Left cardiac atrium (tissue), 4 donors: ENCODE measurements at regions not wholly inside any gene's neighbourhood (a gene's known extent, or its start where the extent isn't known, plus 50 kb on each side); places are given as distances from the start of the nearest gene placed in this dataset.
A peak's percentile ranks its signal among the peaks of the same experiment; 100 is the strongest.

ENCODE experiments used
- ATAC-seq, 2 donors: fragments of 200-7000 bp; cut with Tn5 transposase; one replicate each; pipeline ENCODE4 v1.9.1; 2020; ENCODE audit warnings: mild to moderate bottlenecking in 2 of 2, moderate library complexity in 2 of 2
- DNase-seq: peaks from one replicate; pipeline ENCODE4 v3.0.0-alpha.2; 2020
- intact Hi-C, 2 donors: fragments of 100-400 bp; cut with DNase I; formaldehyde crosslinking; loops; one replicate each; pipeline versions ENCODE4 v1.14.1 to v1.15.1; 2022 to 2023
- donor health status: DM: no; HTN: yes; CAD: no.
- donor health status: DM: no; HTN: yes; CAD: no; lungs with severe emphysema.
- donor health status: DM: yes; HTN: yes; CAD: no.
- donor health status: Dilated cardiomyopathy.

DNA sequence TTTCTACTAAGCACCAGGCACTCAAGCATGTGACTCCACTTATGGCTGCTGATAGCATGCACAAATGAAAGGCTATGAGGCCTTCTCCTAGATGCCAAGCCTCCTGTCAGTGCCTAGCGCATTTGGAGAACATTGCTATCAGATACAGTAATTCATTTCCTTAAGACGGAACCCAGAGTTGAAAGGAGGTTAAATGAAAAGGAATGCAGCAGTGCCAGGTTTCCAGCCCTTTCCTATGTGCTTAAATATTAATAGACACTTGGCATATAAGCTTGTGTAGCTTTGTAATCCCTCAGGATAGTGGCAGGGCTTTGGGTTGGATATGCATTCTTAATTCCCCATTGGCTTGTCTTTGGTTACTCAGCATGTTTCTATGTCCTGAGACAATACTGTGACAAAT is 140.1 kb upstream of the FRY start:
- DNase-seq (no peak), ATAC-seq (peak; percentile 32 to 48)
- intact Hi-C loops: no loop called here

DNA sequence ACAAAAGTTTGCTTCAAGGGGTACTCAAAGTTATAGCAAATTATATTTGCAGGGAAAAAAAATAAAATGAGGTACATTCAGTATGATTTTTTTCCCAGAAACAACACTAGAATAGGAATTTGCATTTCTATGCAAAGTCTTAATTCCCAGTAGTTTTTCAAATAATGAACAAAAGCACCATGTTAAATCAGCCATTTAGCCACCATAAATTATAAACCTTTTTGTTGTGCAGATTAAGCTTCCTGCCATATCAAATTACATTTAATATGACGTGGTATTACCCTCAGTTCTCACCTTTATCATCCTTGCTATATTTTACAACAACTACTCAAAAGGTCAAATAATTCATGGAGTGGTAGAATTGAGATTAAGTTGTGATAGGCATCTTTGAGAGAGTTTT is 136.6 kb upstream of the FRY start:
- intact Hi-C loops: loop anchor here in 1 of 2 donors (5.0 kb wide), 1 partner anchor 48 kb away; no protein-coding TSS in a partner anchor
- DNase-seq (no peak), ATAC-seq (no peak)

DNA sequence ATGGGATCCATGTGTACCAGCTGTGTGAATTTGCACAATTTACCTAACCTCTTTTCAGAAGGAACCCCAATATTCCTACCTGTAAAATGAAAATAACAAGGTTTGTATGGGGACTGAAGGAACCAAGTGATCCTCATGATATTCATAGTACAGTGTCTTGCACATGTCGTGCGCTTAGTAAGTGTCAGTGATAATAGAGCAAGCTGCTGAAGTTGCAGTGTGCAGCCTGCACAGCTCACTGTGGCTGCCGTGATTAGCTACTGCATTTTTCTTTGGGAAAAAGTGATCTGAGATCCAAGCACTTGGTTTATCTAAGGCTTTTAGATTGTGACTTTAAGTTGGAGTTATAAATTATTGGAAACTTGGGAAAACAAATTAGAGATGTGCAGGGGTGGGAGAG is 135.9 kb upstream of the FRY start:
- DNase-seq (no peak), ATAC-seq (peak; percentile 36 to 60)
- intact Hi-C loops: loop anchor here in 1 of 2 donors (5.0 kb wide), 1 partner anchor 48 kb away; no protein-coding TSS in a partner anchor

DNA sequence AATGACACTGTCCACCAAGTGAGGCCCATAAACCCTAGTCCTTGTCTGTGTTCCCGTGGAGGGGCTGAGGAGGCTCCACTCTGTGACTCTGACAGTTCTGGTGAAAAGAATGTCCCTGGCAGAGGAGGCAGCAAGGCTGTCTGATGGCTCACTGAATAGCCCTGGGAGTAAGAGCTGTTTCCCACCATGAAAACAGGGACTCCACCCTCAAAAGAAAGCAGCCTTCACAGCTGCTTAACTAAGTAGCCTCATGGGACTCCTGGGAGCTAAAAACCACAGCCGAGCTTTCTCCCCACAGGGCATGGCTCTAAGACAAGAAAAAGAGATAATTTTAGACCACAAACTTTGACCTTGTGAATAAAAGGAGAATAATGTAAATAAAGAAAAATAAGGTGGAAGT is 135.1 kb upstream of the FRY start:
- DNase-seq: peak; percentile 34
- peak; percentile 83 to 86 for ATAC-seq
- intact Hi-C loops: loop anchor here in 1 of 2 donors (5.0 kb wide), 1 partner anchor 49 kb away; no protein-coding TSS in a partner anchor

DNA sequence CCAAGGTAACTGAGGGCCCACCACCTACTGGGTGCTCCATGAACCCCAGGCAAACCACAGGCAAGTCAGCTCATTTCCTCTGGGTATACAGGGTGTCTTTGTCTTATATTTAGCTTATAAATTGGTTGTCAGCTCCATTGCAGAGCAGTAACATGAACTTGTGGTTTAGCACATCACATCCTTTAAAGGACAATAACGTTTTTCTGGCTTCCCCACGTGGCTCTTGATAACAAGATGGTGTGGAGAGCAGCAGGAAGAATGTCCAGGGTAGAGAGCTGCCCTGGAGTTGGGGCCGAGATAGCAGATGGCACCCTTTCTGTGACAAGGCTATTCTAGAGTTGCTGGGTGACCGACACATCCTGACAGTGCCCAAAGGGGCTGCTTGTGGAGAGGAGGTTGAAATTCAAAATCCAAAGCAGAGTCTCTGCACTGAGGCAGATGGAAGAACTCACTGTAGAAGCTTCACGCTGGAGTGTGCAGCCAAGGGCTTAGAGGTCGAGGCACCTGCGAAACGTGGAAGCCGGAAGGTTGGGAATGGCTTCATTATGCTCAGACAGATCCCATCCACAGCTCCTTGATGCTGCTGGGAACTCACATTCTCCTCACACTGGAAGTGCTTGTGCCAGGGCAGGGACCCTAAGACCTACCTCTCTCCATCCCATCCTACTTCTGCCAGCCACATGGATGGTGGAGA is 133.0 kb upstream of the FRY start:
- no peak for DNase-seq
- intact Hi-C loops: loop anchor here in 1 of 2 donors (5.0 kb wide), 1 partner anchor 51 kb away; no protein-coding TSS in a partner anchor

GRCh38 chr13:31901985-31902384 is 129.6 kb upstream of the FRY start:
- DNase-seq (no peak), ATAC-seq (no peak)
- intact Hi-C loops: no loop called here

More for the DNA sequence above, 133.0 kb upstream of the FRY start:
- peak in 1 of 2 donors; percentile 38 for ATAC-seq

DNA sequence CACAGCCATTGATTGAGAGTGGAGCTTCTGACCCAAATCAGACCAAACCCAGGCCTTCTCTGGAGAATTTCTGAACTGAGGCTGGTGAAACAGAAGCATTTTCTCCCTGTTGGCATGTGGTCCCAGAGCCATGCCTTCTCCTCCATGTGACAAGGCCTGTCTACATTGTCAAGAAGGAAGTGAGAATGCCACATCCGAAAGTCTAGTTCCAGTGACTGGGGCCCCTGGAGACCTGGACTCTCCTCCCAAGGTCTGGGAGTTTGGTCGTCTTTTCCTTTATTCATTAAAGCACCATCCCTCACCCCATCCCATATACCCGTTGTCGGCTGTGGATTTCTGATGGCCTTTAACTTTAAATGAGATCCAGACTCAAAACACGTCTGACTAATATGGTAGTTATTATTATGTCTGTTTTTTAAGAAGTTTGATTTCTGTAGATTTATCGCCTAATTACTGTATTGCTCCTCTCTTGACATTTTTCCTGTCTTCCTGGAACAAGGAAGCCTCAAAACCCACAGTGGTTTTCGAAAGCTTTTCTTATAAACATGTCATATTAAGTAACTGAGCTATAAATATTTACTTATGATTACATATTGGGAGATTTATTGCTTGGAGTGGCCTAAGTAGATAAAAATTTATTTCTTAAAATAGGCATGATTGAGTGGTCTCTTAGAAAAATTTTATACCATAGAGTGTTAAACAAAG is 128.3 kb upstream of the FRY start:
- intact Hi-C loops: no loop called here
- ATAC-seq (no peak), DNase-seq (no peak)

- DNase-seq (no peak), ATAC-seq (no peak)
- intact Hi-C loops: no loop called here
Measured at GRCh38 chr13:31904941-31905824, 126.4 kb upstream of the FRY start.

DNA sequence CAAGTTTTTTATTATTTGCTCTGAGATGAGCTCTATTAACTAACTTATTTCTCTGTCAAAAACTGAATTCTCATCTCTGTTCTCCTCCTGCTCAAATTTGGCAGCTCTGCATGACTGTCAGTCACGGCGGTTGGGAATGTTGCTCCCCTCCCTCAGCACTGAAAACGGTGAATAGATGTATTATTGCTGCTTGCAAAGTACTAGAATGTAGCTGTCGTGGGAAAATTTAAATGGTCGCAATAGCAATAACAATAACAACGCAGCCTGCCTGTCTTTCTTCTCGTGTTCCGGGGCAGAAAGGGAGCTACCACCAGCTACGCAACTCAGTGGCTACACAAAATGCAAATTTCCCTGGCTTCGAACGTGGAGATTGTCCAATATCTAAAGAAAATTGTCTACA is 125.6 kb upstream of the FRY start:
- ATAC-seq (no peak), DNase-seq (no peak)
- intact Hi-C loops: no loop called here

DNA sequence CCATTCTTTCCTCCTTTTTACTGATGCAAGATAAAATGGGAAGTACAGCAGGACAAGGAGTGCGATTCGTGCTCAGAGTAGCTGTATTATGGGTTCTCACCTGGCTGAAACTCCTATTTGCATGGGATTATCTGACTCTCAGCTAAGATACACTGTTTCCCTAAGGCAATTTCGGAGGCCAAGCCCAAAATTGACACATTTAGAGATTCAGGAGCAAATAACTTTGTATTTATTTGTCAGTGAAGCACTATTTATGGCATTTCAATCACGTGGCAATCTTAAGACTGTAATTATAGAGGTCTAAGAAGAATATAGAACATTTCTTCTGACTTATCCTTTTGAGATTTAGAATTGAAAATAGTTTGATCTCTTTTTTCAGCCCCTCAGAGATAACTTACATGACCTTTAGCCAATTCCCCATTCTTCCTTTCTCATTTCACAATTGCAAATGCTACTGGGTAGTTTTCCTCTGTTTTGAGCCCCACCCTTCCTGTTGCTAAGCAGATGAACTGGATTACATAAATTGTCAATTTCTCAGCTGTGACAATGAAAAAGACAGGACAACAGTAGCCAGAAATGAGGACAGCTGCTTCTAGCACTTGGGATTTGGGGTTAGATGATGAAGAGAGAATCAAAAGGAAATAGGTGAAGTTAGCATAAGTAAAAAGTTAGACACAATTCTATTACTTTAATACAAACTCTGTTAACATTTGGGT is 122.7 kb upstream of the FRY start:
- ATAC-seq (peak in 1 of 2 donors; percentile 45), DNase-seq (no peak)
- intact Hi-C loops: no loop called here

DNA sequence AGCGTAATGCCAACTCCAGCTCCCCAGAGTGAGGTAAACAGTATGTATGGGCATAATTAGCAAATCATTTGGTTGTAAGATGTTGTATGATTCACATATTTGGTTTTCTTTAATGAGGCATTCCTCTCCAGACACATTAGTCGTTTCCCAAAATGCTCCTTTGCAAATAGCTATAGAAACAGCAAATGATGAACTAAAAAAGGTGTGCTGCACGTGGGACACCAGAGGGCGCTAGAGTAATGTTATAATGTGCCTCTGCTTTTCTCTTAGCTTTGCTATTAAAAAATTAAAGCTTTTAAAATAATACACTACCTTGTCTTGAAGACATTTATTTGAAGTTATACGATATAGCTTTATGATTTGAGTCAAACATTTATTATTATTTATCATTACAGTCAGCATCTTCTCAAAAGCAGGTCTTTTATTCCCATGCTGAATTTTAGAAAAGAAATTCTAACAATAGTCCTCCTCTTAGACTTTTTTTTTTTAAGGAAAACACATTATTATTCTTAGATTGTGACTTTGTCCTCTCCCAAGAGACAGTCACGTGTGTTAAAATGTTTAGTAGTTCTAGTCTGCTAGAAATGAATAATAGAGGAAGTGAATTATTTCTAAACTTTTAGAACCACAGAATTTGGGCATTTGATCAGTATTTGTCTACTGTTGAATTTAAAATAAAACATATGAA is 121.6 kb upstream of the FRY start:
- ATAC-seq (peak; percentile 60 to 63), DNase-seq (no peak)
- intact Hi-C loops: loop anchor here (5.0 to 10.0 kb wide), 3 partner anchors 95 to 405 kb away; partner anchors contain the start of genes BRCA2 (in 1 of the 2) and ZAR1L (in 1 of the 2)

- intact Hi-C loops: loop anchor here (5.0 to 10.0 kb wide), 3 partner anchors 94 to 404 kb away; partner anchors contain the start of genes BRCA2 (in 1 of the 2) and ZAR1L (in 1 of the 2)
- DNase-seq: no peak
- no peak for ATAC-seq
Measured at GRCh38 chr13:31910633-31911032, 120.9 kb upstream of the FRY start.

DNA sequence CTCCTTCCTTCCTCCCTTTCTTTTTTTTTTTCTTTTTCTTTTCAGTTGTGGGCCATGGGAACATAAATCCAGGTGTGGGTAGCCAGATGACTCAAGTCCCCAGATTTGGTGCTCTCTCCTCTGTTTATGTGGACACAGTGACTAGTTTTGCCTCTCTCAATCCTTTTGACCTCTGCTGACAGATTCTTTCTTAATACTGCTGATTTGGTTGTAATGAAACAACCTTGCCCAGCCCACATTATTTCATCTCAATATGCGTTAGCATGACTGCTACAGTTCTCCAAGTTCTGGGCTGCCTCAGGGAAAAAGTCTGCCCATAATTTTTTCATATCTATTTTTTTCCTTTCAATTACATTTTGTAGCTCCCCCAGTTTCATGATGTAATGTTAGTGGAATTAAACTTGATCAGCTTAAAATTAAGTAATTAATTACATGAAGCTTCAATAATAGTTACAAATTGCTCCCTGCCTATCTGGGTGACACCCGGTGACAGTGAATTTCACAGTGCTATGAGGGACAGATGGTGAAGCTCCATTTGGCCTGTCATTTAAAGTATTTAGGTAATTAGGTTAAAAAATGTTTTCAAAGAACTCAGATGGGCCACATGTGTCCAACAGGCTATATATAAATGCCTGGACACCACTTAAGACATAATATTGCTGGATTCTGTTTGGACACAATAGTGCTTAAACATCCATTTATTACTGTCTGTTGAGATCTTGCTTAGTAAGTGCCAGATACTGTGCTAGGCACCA is 118.8 kb upstream of the FRY start:
- intact Hi-C loops: loop anchor here (5.0 to 10.0 kb wide), 3 partner anchors 92 to 402 kb away; partner anchors contain the start of genes BRCA2 (in 1 of the 2) and ZAR1L (in 1 of the 2)
- DNase-seq: no peak
- ATAC-seq: no peak

DNA sequence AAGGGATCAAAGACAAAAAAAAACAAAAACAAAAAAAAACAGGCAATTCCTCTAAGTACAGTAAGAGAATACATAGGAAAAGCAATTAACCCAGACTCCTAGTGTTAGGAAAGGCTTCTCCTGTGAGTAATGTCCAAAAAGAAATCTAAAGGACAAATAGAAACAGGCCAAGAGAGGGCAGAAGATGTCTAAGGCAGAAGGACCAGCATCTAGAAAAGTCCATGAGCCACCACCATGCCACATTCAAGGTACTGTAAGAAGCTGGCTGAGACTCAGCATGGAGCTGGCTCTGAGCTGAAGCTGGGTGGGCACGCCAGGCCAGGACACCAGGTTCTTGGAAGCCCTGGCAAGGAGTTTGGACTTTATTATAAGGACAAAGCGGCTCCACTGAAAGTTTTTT is 118.1 kb upstream of the FRY start:
- ATAC-seq: peak in 1 of 2 donors; percentile 24
- intact Hi-C loops: loop anchor here (5.0 to 10.0 kb wide), 3 partner anchors 91 to 401 kb away; partner anchors contain the start of genes BRCA2 (in 1 of the 2) and ZAR1L (in 1 of the 2)
- DNase-seq: no peak

DNA sequence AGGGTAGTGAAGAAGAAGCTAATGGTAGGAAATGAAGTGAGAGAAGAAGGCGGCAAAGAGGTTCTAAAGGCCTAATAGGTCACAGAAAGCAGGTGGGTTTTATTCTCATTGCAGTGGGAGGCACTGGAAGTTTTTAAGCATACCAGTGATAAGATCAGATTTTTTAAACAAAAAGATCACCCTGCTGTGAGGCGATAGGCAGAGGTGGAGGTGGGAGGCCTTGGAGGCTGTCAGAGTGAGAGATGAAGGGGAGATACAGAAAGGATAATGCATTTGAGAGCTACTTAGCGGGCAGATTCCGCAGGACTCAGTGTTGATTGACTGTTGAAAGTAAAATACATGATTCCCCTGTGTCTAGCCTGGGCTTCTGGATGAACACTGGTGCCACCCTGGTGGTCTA is 116.7 kb upstream of the FRY start:
- no peak for ATAC-seq
- no peak for DNase-seq
- intact Hi-C loops: loop anchor here (5.0 to 10.0 kb wide), 3 partner anchors 90 to 400 kb away; partner anchors contain the start of genes BRCA2 (in 1 of the 2) and ZAR1L (in 1 of the 2)

GRCh38 chr13:31918707-31919106 is 112.9 kb upstream of the FRY start:
- intact Hi-C loops: loop anchor here (10.0 kb wide), 2 partner anchors 86 to 396 kb away; partner anchors contain the start of genes BRCA2 (in 1 of the 2) and ZAR1L (in 1 of the 2)
- ATAC-seq: no peak
- no peak for DNase-seq

- DNase-seq: no peak
- ATAC-seq: no peak
- intact Hi-C loops: loop anchor here (10.0 kb wide), 2 partner anchors 86 to 396 kb away; partner anchors contain the start of genes BRCA2 (in 1 of the 2) and ZAR1L (in 1 of the 2)
Measured at GRCh38 chr13:31919241-31919640, 112.3 kb upstream of the FRY start.
